GM18517 (cell line): ENCODE measurements at regions not wholly inside any gene's neighbourhood (a gene's known extent, or its start where the extent isn't known, plus 50 kb on each side); places are given as distances from the start of the nearest gene placed in this dataset.

Experiments
- ATAC-seq: cut with Tn5 transposase; IDR thresholded peaks from one replicate; pipeline ENCODE4 v1.9.1; 2021; ENCODE audit warnings: mild to moderate bottlenecking, moderate library complexity; ENCODE audit not compliant: unreplicated experiment

GRCh38 chr14:40944521-40944920, 662.2 kb upstream of the LRFN5 start:
- no peak for ATAC-seq

GRCh38 chr14:40936861-40937260, 669.8 kb upstream of the LRFN5 start:
- ATAC-seq, result no peak

GRCh38 chr14:40920380-40920779, 686.3 kb upstream of the LRFN5 start:
- no peak for ATAC-seq

GRCh38 chr14:40911141-40911540, 695.5 kb upstream of the LRFN5 start:
- no peak for ATAC-seq

- no peak for ATAC-seq
Observed at GRCh38 chr14:40909906-40910305, 696.8 kb upstream of the LRFN5 start.

- ATAC-seq, result no peak
Observed at GRCh38 chr14:40903709-40904108, 703.0 kb upstream of the LRFN5 start.

- no peak for ATAC-seq
Observed at GRCh38 chr14:40899435-40899834, 707.2 kb upstream of the LRFN5 start.

- ATAC-seq, result no peak
Observed at GRCh38 chr14:40894846-40895245, 711.8 kb upstream of the LRFN5 start.

GRCh38 chr14:40889126-40889525, 717.5 kb upstream of the LRFN5 start:
- ATAC-seq, result no peak

GRCh38 chr14:40887912-40888311, 718.8 kb upstream of the LRFN5 start:
- no peak for ATAC-seq

- ATAC-seq, result no peak
Observed at GRCh38 chr14:40870252-40870651, 736.4 kb upstream of the LRFN5 start.

- no peak for ATAC-seq
Observed at GRCh38 chr14:40859055-40859454, 747.6 kb upstream of the LRFN5 start.

- ATAC-seq, result no peak
Observed at GRCh38 chr14:40855343-40855742, 751.3 kb upstream of the LRFN5 start.

GRCh38 chr14:40850191-40850590, 756.5 kb upstream of the LRFN5 start:
- ATAC-seq, result no peak

- ATAC-seq, result no peak
Observed at GRCh38 chr14:40847480-40847879, 759.2 kb upstream of the LRFN5 start.

- ATAC-seq, result no peak
Observed at GRCh38 chr14:40842816-40843215, 763.9 kb upstream of the LRFN5 start.

GRCh38 chr14:40841886-40842285, 764.8 kb upstream of the LRFN5 start:
- ATAC-seq, result no peak

GRCh38 chr14:40838601-40839000, 768.1 kb upstream of the LRFN5 start:
- ATAC-seq, result no peak

GRCh38 chr14:40806471-40806870, 800.2 kb upstream of the LRFN5 start:
- ATAC-seq, result no peak

- ATAC-seq, result no peak
Observed at GRCh38 chr14:40796168-40796567, 810.5 kb upstream of the LRFN5 start.

GRCh38 chr14:40784860-40785259, 821.8 kb upstream of the LRFN5 start:
- ATAC-seq, result no peak

- ATAC-seq, result no peak
Observed at GRCh38 chr14:40762685-40763084, 844.0 kb upstream of the LRFN5 start.

GRCh38 chr14:40762177-40762576, 844.5 kb upstream of the LRFN5 start:
- no peak for ATAC-seq

- ATAC-seq, result no peak
Observed at GRCh38 chr14:40760704-40761103, 846.0 kb upstream of the LRFN5 start.
